IMR-90 (cell line): ENCODE measurements at regions not wholly inside any gene's neighbourhood (a gene's known extent, or its start where the extent isn't known, plus 50 kb on each side); places are given as distances from the start of the nearest gene placed in this dataset.

Experiments
- ATAC-seq: fragments of 200-7000 bp; cut with Tn5 transposase; 2 replicates; pipeline ENCODE4 v1.9.1; 2020; ENCODE audit warnings: low read depth, mild to moderate bottlenecking, moderate library complexity
- BruUV-seq: library from RNA; stranded (reverse); fragments of 400-500 nt; replicated peaks from 2 replicates; lab custom pipeline; 2021; lab: Mats Ljungman, UMichigan
- CTCF ChIA-PET: fragments of 300-600 bp; formaldehyde crosslinking; extraction: SDS; loops from one replicate; lab custom pipeline; 2021; ENCODE audit warnings: antibody characterized with exemption; lab: Yijun Ruan, JAX
- POLR2A ChIA-PET: fragments of 300-600 bp; sonication (Branson Sonifier 250); formaldehyde crosslinking; loops from one replicate; lab custom pipeline; 2022; ENCODE audit warnings: antibody characterized with exemption; ENCODE audit not compliant: unreplicated experiment; lab: Charles Lee
- DNase-seq: peaks from one replicate; pipeline ENCODE4 v3.0.0; 2013
- H2AFZ ChIP-seq: replicated peaks from 2 replicates; pipeline ENCODE3; 2013; ENCODE audit warnings: low read length, mild to moderate bottlenecking; ENCODE audit not compliant: poor library complexity
- H2AK5ac ChIP-seq: 2 replicates; pipeline ENCODE4 v1.6.1; 2013; ENCODE audit warnings: low read depth, low read length, inconsistent platforms
- H2AK9ac ChIP-seq: replicated peaks from 2 replicates; pipeline ENCODE3; 2013; ENCODE audit warnings: mild to moderate bottlenecking, low read depth, low read length, moderate library complexity; ENCODE audit not compliant: poor library complexity
- H2BK120ac ChIP-seq: 2 replicates; pipeline ENCODE4 v1.6.1; 2013; ENCODE audit warnings: low read depth, low read length, inconsistent platforms
- H2BK15ac ChIP-seq: 3 replicates; pipeline ENCODE4 v1.6.1; 2013; ENCODE audit warnings: low read depth, low read length, inconsistent platforms
- H2BK20ac ChIP-seq: 2 replicates; pipeline ENCODE4 v1.6.1; 2013; ENCODE audit warnings: low read depth, mild to moderate bottlenecking, inconsistent platforms, low read length, moderate library complexity
- H2BK5ac ChIP-seq: 2 replicates; pipeline ENCODE4 v1.6.1; 2013; ENCODE audit warnings: mild to moderate bottlenecking, low read depth, low read length, inconsistent platforms; ENCODE audit not compliant: poor library complexity, severe bottlenecking
- H3K14ac ChIP-seq: replicated peaks from 2 replicates; pipeline ENCODE4 v1.6.1; 2013; ENCODE audit warnings: low read depth, low read length, inconsistent platforms
- H3K18ac ChIP-seq: 2 replicates; pipeline ENCODE4 v1.6.1; 2013; ENCODE audit warnings: low read depth, low read length, control low read depth
- H3K23ac ChIP-seq: 2 replicates; pipeline ENCODE4 v1.6.1; 2013; ENCODE audit warnings: low read depth, low read length, inconsistent platforms
- H3K27ac ChIP-seq: 2 replicates; pipeline ENCODE4 v1.5.1; 2013; ENCODE audit warnings: mild to moderate bottlenecking, control low read depth, low read length; ENCODE audit not compliant: insufficient read depth
- H3K27me3 ChIP-seq: 2 replicates; pipeline ENCODE4 v1.6.1; 2013; ENCODE audit warnings: low read length; ENCODE audit not compliant: control insufficient read depth, insufficient read depth
- H3K36me3 ChIP-seq: 2 replicates; pipeline ENCODE4 v1.6.1; 2013; ENCODE audit warnings: low read length, mixed read lengths; ENCODE audit not compliant: control insufficient read depth, insufficient read depth
- H3K4ac ChIP-seq: 2 replicates; pipeline ENCODE4 v1.6.1; 2013; ENCODE audit warnings: low read depth, low read length, inconsistent platforms
- H3K4me1 ChIP-seq: 2 replicates; pipeline ENCODE4 v1.6.1; 2013; ENCODE audit warnings: low read length, mixed read lengths; ENCODE audit not compliant: control insufficient read depth, insufficient read depth
- H3K4me2 ChIP-seq: 2 replicates; pipeline ENCODE4 v1.6.1; 2013; ENCODE audit warnings: low read depth, mild to moderate bottlenecking, control low read depth, low read length, moderate library complexity
- H3K4me3 ChIP-seq: 2 replicates; pipeline ENCODE4 v1.5.1; 2013; ENCODE audit warnings: low read depth, mild to moderate bottlenecking, control low read depth, low read length, moderate library complexity; ENCODE audit not compliant: insufficient read depth
- H3K56ac ChIP-seq: 2 replicates; pipeline ENCODE4 v1.6.1; 2013; ENCODE audit warnings: low read length, inconsistent platforms; ENCODE audit not compliant: insufficient read depth; ENCODE audit errors: extremely low read depth
- H3K79me1 ChIP-seq, 2 experiments: 2 replicates each; pipeline ENCODE4 v1.6.1; 2013; ENCODE audit warnings: low read length in 2 of 2, inconsistent platforms in 1 of 2, low read depth in 1 of 2
- H3K9ac ChIP-seq: 2 replicates; pipeline ENCODE4 v1.6.1; 2013; ENCODE audit warnings: low read depth, low read length, control low read depth
- H3K9me1 ChIP-seq: 2 replicates; pipeline ENCODE4 v1.6.1; 2013; ENCODE audit warnings: low read length, inconsistent platforms; ENCODE audit not compliant: insufficient read depth
- H3K9me3 ChIP-seq: 2 replicates; pipeline ENCODE4 v1.6.1; 2013; ENCODE audit warnings: low read length; ENCODE audit not compliant: control insufficient read depth, insufficient read depth
- H4K20me1 ChIP-seq: 2 replicates; pipeline ENCODE4 v1.6.1; 2013; ENCODE audit warnings: low read length, inconsistent platforms; ENCODE audit not compliant: insufficient read depth
- H4K5ac ChIP-seq: 2 replicates; pipeline ENCODE4 v1.6.1; 2013; ENCODE audit warnings: mild to moderate bottlenecking, low read depth, low read length, control low read depth
- H4K8ac ChIP-seq, 2 experiments: 2 replicates each; pipeline ENCODE4 v1.6.1; 2013; ENCODE audit warnings: low read depth in 2 of 2, low read length in 2 of 2, control low read depth in 1 of 2, inconsistent platforms in 1 of 2
- H4K91ac ChIP-seq: 2 replicates; pipeline ENCODE4 v1.6.1; 2013; ENCODE audit warnings: low read depth, low read length, inconsistent platforms; ENCODE audit not compliant: insufficient read depth
- BHLHE40 ChIP-seq: fragments of 150-350 bp; IDR thresholded peaks from 2 replicates; pipeline ENCODE4 v1.6.1; 2016; ENCODE audit warnings: mild to moderate bottlenecking, low read depth, low read length
- CEBPB ChIP-seq: IDR thresholded peaks from 2 replicates; pipeline ENCODE4 v1.6.1; 2012; ENCODE audit warnings: low read depth, low read length, improper control_type of control experiment
- CHD1 ChIP-seq: IDR thresholded peaks from 2 replicates; pipeline ENCODE4 v1.6.1; 2012; ENCODE audit warnings: low read depth, low read length, improper control_type of control experiment
- MAFK ChIP-seq: IDR thresholded peaks from 2 replicates; pipeline ENCODE4 v1.6.1; 2012; ENCODE audit warnings: low read depth, low read length, improper control_type of control experiment
- MAZ ChIP-seq: IDR thresholded peaks from 2 replicates; pipeline ENCODE4 v1.6.1; 2012; ENCODE audit warnings: low read depth, mild to moderate bottlenecking, low read length, improper control_type of control experiment, moderate library complexity, borderline replicate concordance
- MXI1 ChIP-seq: IDR thresholded peaks from 2 replicates; pipeline ENCODE4 v1.6.1; 2012; ENCODE audit warnings: low read depth, mild to moderate bottlenecking, low read length, moderate library complexity, borderline replicate concordance
- RAD21 ChIP-seq: IDR thresholded peaks from 2 replicates; pipeline ENCODE4 v1.6.1; 2012; ENCODE audit warnings: low read length, improper control_type of control experiment
- RCOR1 ChIP-seq: IDR thresholded peaks from 2 replicates; pipeline ENCODE4 v1.6.1; 2012; ENCODE audit warnings: mild to moderate bottlenecking, low read length, improper control_type of control experiment; ENCODE audit not compliant: insufficient replicate concordance
- SMC3 ChIP-seq: fragments of 150-350 bp; IDR thresholded peaks from 2 replicates; pipeline ENCODE4 v1.6.1; 2016; ENCODE audit warnings: low read depth, mild to moderate bottlenecking, antibody characterized with exemption, low read length, moderate library complexity
- WGBS, 2 experiments: methylation state at CpG; one replicate each; pipeline versions ENCODE4 v1.1.5 to v1.1.7; 2013; ENCODE audit warnings: missing lambda C conversion rate in 2 of 2; ENCODE audit not compliant: insufficient read length in 1 of 2; ENCODE audit errors: extremely low coverage in 2 of 2; 5-methylcytosine and 5-hydroxymethylcytosine counted together
- dilution Hi-C: fragments of 300-500 bp; cut with HindIII; formaldehyde crosslinking; loops from one replicate; pipeline ENCODE4 v1.14.3; 2018; ENCODE audit warnings: low sequenced_read_pairs; ENCODE audit not compliant: unreplicated experiment
- in situ Hi-C: fragments of 300-500 bp; cut with MboI; formaldehyde crosslinking; loops from 3 replicates; pipeline ENCODE4 v1.14.3; 2019; ENCODE audit warnings: low sequenced_read_pairs, inconsistent platforms, mixed read lengths
- intact Hi-C: fragments of 100-400 bp; cut with micrococcal nuclease; formaldehyde crosslinking; loops from 2 replicates; pipeline ENCODE4 v1.10.0; 2022
- TF ChIP-seq, protein P1 (sequence below): fragments of 150-350 bp; IDR thresholded peaks from 2 replicates; pipeline ENCODE4 v1.6.1; 2016; ENCODE audit warnings: low read depth, mild to moderate bottlenecking, low read length, moderate library complexity, borderline replicate concordance

DNA sequence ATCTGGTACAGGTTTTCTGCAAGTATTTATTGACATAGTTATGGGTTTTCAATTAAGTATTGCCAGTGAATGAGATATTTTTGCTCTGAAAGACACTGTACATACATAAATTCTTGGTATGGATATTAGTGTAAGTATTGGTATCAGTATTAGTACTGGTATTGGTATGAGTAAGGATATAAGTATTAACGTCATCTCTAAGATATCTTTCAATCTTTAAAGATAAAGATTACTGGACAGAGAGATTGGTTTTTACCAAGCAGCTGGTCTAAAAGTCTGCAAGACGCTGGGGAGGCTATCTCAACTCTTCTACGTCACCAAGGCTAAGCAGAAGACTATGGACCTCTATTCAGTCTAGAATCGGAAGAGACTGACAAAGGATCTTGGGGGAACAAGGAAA is 234.5 kb downstream of the NXPE2 start:
- no peak for TF ChIP-seq MAZ
- no peak for TF ChIP-seq MAFK
- TF ChIP-seq, protein P1, sequence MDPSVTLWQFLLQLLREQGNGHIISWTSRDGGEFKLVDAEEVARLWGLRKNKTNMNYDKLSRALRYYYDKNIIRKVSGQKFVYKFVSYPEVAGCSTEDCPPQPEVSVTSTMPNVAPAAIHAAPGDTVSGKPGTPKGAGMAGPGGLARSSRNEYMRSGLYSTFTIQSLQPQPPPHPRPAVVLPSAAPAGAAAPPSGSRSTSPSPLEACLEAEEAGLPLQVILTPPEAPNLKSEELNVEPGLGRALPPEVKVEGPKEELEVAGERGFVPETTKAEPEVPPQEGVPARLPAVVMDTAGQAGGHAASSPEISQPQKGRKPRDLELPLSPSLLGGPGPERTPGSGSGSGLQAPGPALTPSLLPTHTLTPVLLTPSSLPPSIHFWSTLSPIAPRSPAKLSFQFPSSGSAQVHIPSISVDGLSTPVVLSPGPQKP = no peak
- no peak for TF ChIP-seq CHD1
- TF ChIP-seq BHLHE40 = no peak
- TF ChIP-seq CEBPB = no peak
- TF ChIP-seq SMC3 = no peak
- no peak for TF ChIP-seq RAD21
- no peak for TF ChIP-seq MXI1
- no peak for TF ChIP-seq RCOR1
- dilution Hi-C loops = no loop called here

More for the DNA sequence above, 234.5 kb downstream of the NXPE2 start:
- no TSS peak for BruUV-seq
- no peak overlapping the region for H2BK120ac ChIP-seq
- no peaks in the 10 kb centered on the region for H3K9me1 ChIP-seq
- ChIA-PET POLR2A (no interaction called here), CTCF (no interaction called here)
- peaks cover 6% of the 10 kb centered on the region for H3K9me3 ChIP-seq
- H3K79me1 ChIP-seq = no peaks in the 10 kb centered on the region
- H2AK9ac ChIP-seq = no peak overlapping the region
- no peak overlapping the region for H4K8ac ChIP-seq
- no peak for ATAC-seq
- WGBS, 2 experiments = 50% methylated on average over 1 of the region's 4 CpGs; no CpG with 5 or more reads in 1 of the 2 experiments
- no peak overlapping the region for H3K4ac ChIP-seq
- H4K91ac ChIP-seq = no peak overlapping the region
- no peaks in the 10 kb centered on the region for H3K27me3 ChIP-seq
- H2BK20ac ChIP-seq = no peak overlapping the region
- H3K27ac ChIP-seq = no peak overlapping the region
- H2AFZ ChIP-seq = no peak overlapping the region
- in situ Hi-C loops = no loop called here
- no peak overlapping the region for H2BK15ac ChIP-seq
- H3K56ac ChIP-seq = no peak overlapping the region
- DNase-seq = no peak
- no peaks in the 10 kb centered on the region for H3K4me1 ChIP-seq
- H3K36me3 ChIP-seq = no peaks in the 10 kb centered on the region
- H2AK5ac ChIP-seq = no peak overlapping the region
- no peaks in the 10 kb centered on the region for H4K20me1 ChIP-seq
- no peak overlapping the region for H3K18ac ChIP-seq
- no peak overlapping the region for H3K4me3 ChIP-seq
- H3K14ac ChIP-seq = no peak overlapping the region
- no peak overlapping the region for H4K5ac ChIP-seq
- H2BK5ac ChIP-seq = no peak overlapping the region
- no peak overlapping the region for H3K9ac ChIP-seq
- H3K23ac ChIP-seq = no peak overlapping the region
- intact Hi-C loops = no loop called here
- H3K4me2 ChIP-seq = no peak overlapping the region
